ENCODE measurements at regions not wholly inside any gene's neighbourhood (a gene's known extent, or its start where the extent isn't known, plus 50 kb on each side); places are given as distances from the start of the nearest gene placed in this dataset.
"Not testable (repeated sequence)": the region's sequence is repeated elsewhere in the genome, so short reads cannot be mapped to it uniquely, and the experiment has no call there.

- H3K4me3 Mint-ChIP-seq, result no peak overlapping the region
- no peaks in the 10 kb centered on the region for H3K9me3 Mint-ChIP-seq
- no peak overlapping the region for H3K27ac Mint-ChIP-seq
- no peaks in the 10 kb centered on the region for H3K27me3 Mint-ChIP-seq
- no peak for ATAC-seq
- no peak for DNase-seq (ENCODE audit: low spot score)
- no peaks in the 10 kb centered on the region for H3K36me3 Mint-ChIP-seq
- no peaks in the 10 kb centered on the region for H3K4me1 Mint-ChIP-seq (ENCODE audit: low read depth in 2 of 2)
Observed at GRCh38 chr1:204011426-204011825, 61.5 kb upstream of the SOX13 start.

- Mint-ChIP-seq H3K4me1 (ENCODE audit: low read depth in 2 of 2) (no peaks in the 10 kb centered on the region), H3K27ac (no peak overlapping the region), H3K4me3 (no peak overlapping the region), H3K27me3 (peaks cover 3 to 6% of the 10 kb centered on the region in 2 donors), H3K36me3 (no peaks in the 10 kb centered on the region), H3K9me3 (no peaks in the 10 kb centered on the region)
- ATAC-seq (no peak), DNase-seq (ENCODE audit: low spot score) (no peak)
Observed at GRCh38 chr1:204013052-204013451, 59.9 kb upstream of the SOX13 start.

- DNase-seq (ENCODE audit: low spot score), result no peak
- Mint-ChIP-seq H3K27me3 (peaks cover 3 to 6% of the 10 kb centered on the region in 2 donors), H3K9me3 (no peaks in the 10 kb centered on the region), H3K36me3 (no peaks in the 10 kb centered on the region), H3K27ac (no peak overlapping the region), H3K4me3 (no peak overlapping the region), H3K4me1 (ENCODE audit: low read depth in 2 of 2) (no peaks in the 10 kb centered on the region)
- ATAC-seq, result no peak
Observed at GRCh38 chr1:204014336-204014735, 58.6 kb upstream of the SOX13 start.

GRCh38 chr1:204014961-204015360 lies 58.0 kb upstream of the SOX13 start:
- H3K9me3 Mint-ChIP-seq; DNase-seq (ENCODE audit: low spot score); ATAC-seq; H3K4me3 Mint-ChIP-seq; H3K36me3 Mint-ChIP-seq; H3K4me1 Mint-ChIP-seq (ENCODE audit: low read depth in 2 of 2); H3K27me3 Mint-ChIP-seq; H3K27ac Mint-ChIP-seq: not testable (repeated sequence)

GRCh38 chr1:204017032-204017431 lies 55.9 kb upstream of the SOX13 start:
- DNase-seq (ENCODE audit: low spot score) (no peak), ATAC-seq (no peak)
- H3K4me3 Mint-ChIP-seq, result no peak overlapping the region
- H3K9me3 Mint-ChIP-seq, result no peaks in the 10 kb centered on the region
- H3K4me1 Mint-ChIP-seq (ENCODE audit: low read depth in 2 of 2), result no peaks in the 10 kb centered on the region
- H3K27ac Mint-ChIP-seq, result no peak overlapping the region
- peaks cover 6% of the 10 kb centered on the region in 2 donors for H3K27me3 Mint-ChIP-seq
- no peaks in the 10 kb centered on the region for H3K36me3 Mint-ChIP-seq

- Mint-ChIP-seq H3K9me3 (no peaks in the 10 kb centered on the region), H3K36me3 (no peaks in the 10 kb centered on the region), H3K27ac (no peak overlapping the region), H3K4me1 (ENCODE audit: low read depth in 2 of 2) (no peaks in the 10 kb centered on the region), H3K27me3 (peaks cover 6% of the 10 kb centered on the region in 2 donors), H3K4me3 (no peak overlapping the region)
- ATAC-seq (no peak), DNase-seq (ENCODE audit: low spot score) (no peak)
Observed at GRCh38 chr1:204018460-204018859, 54.5 kb upstream of the SOX13 start.
